GM10266 (cell line): ENCODE measurements at regions not wholly inside any gene's neighbourhood (a gene's known extent, or its start where the extent isn't known, plus 50 kb on each side); places are given as distances from the start of the nearest gene placed in this dataset.

Source experiments
- DNase-seq: peaks from one replicate; pipeline ENCODE4 v3.0.0; 2012; ENCODE audit errors: extremely low spot score
- TF ChIP-seq, protein P1 (sequence below): IDR thresholded peaks from 2 replicates; pipeline ENCODE4 v1.5.1; 2012; ENCODE audit warnings: mild to moderate bottlenecking, low read depth; ENCODE audit not compliant: control insufficient read depth, insufficient read depth; ENCODE audit errors: missing control alignments

DNA sequence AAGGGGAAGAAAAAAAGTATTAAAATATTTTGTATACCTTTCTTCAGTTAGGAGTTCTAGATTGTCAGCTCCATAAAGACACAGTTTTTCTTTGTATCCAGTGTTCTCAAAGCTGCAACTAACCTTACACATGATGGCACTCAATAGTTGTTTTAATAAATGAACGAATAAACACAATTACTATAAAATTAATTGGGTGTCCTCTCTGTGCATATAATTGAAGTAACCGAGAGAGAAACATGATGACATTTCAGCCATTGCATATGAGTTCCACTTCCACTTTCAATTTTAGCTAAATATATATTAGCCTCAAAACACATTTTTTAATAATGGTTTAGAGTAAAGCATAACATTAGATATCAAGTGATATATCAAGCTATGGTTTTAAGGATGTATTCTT, 671.2 kb downstream of the LRFN5 start:
- TF ChIP-seq, protein P1, sequence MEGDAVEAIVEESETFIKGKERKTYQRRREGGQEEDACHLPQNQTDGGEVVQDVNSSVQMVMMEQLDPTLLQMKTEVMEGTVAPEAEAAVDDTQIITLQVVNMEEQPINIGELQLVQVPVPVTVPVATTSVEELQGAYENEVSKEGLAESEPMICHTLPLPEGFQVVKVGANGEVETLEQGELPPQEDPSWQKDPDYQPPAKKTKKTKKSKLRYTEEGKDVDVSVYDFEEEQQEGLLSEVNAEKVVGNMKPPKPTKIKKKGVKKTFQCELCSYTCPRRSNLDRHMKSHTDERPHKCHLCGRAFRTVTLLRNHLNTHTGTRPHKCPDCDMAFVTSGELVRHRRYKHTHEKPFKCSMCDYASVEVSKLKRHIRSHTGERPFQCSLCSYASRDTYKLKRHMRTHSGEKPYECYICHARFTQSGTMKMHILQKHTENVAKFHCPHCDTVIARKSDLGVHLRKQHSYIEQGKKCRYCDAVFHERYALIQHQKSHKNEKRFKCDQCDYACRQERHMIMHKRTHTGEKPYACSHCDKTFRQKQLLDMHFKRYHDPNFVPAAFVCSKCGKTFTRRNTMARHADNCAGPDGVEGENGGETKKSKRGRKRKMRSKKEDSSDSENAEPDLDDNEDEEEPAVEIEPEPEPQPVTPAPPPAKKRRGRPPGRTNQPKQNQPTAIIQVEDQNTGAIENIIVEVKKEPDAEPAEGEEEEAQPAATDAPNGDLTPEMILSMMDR: no peak
- DNase-seq: peak; percentile 8

DNA sequence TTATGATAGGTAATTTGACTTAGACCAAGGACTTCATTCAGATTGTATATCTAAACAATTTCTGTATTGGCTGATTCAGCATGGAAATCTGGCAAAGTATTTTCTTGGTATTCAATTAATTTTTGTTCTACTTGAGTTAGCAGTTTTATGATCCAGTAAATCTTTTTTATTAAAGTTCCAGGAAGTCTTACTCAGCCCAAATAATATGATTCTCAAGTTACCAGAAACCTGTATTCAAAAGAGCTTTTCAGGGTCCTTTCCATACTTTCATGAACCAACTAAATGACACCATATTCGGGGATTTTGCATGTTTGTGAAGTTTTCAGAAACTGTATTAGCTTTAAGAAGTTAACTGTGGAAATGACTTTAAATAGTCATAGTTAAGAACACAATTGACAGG, 662.6 kb downstream of the LRFN5 start:
- DNase-seq: no peak
- TF ChIP-seq, protein P1: no peak

DNA sequence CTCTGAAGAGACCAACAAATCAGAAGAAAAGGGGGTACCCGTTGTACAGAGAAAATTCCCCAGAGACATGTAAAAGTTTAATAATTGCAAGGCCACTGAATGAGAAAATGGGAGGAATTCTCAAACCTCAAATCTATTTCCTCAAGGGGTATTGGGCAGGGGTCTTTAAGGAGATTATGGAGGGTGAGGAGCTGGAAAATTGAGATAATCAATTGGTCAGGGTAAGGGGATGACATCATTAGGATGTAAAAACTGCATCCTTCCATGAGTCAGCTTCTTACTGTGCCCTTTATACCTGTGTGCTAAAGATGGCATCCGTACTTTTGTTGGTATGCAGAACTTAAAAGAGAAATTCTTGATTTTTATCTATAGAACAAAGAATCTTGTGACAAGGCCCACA, 641.5 kb downstream of the LRFN5 start:
- TF ChIP-seq, protein P1: no peak
- DNase-seq: no peak

DNA sequence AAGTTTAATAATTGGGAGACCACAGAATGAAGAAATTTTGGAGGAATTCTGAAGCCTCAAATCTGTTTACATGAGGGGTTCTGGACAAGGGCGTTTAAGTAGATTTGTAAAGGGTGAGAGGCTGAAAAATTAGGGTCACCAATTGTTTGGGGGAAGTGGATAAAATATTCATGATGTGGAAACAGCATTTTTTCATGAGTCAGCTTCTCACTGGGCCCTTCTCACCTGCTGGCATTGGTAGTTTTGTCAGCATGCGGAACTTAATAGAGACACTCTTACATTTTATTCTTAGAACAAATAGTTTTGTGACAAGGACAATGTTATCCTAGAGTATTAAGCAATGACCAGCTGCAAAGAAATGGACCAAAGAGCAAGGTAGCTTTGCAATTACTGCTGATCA, 634.4 kb downstream of the LRFN5 start:
- TF ChIP-seq, protein P1: no peak
- no peak for DNase-seq

DNA sequence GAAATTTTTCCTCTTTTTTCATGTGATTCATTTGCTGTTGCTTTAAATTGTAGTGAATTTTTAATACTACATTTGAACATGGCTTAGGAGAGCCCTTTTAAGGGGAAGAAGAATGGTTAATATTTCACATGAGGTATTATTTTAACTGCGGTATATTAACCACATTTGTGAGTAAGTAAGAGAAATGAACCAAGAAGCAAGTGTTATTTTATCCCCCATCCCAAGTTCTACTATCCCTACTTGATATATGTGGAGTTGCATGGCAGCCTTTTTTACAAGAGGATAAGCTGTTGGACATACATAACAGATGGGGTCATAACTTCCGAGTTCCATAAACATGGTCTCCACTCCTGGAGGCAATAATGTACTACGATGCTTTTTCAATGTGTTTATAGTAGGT, 623.3 kb downstream of the LRFN5 start:
- TF ChIP-seq, protein P1: no peak
- no peak for DNase-seq

DNA sequence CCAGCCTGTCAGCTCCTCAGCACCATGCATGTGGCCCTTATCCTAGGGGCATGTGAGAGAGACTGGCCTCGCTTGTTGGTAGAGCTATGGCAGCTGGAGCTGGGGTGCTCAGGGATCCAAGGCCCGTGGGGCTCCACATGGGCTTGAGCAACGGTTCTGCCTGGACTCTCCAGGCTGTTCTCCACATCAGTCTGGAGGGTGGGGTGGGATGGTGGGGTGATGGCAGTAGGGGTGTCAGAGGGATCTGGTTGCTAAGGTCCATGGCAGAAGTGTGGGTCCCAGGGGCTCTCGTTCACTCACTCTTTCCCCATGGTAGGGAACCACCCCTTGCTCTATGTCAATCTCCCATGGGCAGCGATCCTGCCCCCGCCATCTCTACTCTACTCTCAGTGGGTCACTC, 622.6 kb downstream of the LRFN5 start:
- TF ChIP-seq, protein P1: no peak
- DNase-seq: no peak

DNA sequence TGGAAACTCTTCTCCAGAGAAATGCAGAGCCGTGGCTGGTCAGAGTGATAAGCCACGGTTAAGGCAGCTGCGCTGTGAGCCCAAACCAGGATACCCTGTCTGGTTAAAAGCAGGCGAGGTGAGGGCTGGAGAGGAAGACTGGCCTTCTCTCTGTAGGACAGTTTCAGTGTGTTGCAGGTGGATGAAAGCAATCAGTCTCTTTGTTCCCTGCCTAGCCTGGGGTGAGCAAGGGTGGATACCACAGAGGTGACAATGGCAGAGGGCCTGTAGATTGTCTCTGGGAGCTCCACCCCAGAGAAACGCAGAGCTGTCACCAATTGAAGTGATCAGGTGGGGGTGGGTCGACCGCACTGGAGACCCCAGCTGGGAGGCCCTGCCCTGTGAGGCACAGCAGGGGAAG, 621.9 kb downstream of the LRFN5 start:
- DNase-seq: no peak

More for the DNA sequence above, 621.9 kb downstream of the LRFN5 start:
- TF ChIP-seq, protein P1: no peak
